Fibroblast of mammary gland (primary cell): ENCODE measurements at regions not wholly inside any gene's neighbourhood (a gene's known extent, or its start where the extent isn't known, plus 50 kb on each side); places are given as distances from the start of the nearest gene placed in this dataset.
A peak's percentile ranks its signal among the peaks of the same experiment; 100 is the strongest.
"Not testable (repeated sequence)": the region's sequence is repeated elsewhere in the genome, so short reads cannot be mapped to it uniquely, and the experiment has no call there.

Source experiments
- DNase-seq: peaks from one replicate; pipeline ENCODE4 v3.0.0-alpha.2; 2010; ENCODE audit warnings: low read depth
- H3K4me3 ChIP-seq: 2 replicates; pipeline ENCODE4 v1.5.1; 2011; ENCODE audit warnings: low read depth, mild to moderate bottlenecking, low read length, moderate library complexity; ENCODE audit not compliant: control insufficient read depth
- CTCF ChIP-seq: conservative IDR thresholded peaks from 2 replicates; pipeline ENCODE4 v1.5.1; 2011; ENCODE audit warnings: low read depth, low read length, inconsistent platforms; ENCODE audit not compliant: control insufficient read depth, insufficient read depth

- DNase-seq, result no peak
- H3K4me3 ChIP-seq, result no peak overlapping the region
- TF ChIP-seq CTCF, result no peak
These were observed 281.0 kb upstream of the PTER start for GRCh38 chr10:16155834-16156233.

DNA sequence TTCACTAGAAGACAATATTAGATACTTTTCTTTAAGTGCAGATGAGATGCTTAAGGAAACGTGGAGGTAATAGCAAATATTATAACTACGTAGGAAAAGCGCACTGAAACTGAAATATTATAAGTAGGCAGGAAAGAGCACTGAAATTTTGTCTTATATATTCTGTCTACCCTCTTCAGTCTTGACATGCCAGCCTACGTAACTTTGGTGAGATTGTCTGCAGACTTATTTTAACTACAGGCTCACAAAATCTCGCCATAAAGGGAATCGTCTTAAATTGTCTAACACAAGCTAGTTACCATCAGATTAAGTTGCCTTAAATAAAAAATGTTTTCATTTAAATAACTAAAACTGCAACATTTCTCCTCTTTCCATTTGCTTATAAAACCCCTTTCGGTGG is 280.1 kb upstream of the PTER start:
- H3K4me3 ChIP-seq, result no peak overlapping the region
- DNase-seq, result no peak
- no peak for TF ChIP-seq CTCF

DNA sequence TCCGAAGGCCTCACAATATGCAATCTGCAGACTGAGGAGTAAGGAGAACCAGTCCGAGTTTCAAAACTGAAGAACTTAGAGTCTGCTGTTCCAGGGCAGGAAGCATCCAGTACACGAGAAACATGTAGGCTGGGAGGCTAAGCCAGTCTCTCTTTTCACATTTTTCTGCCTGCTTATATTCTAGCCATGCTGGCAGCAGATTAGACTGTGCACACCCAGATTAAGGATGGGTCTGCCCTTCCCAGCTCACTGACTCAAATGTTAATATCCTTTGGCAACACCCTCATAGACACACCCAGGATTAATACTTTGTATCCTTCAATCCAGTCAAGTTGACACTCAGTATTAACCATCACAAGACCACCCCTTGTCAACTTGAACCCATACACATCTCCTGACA is 271.7 kb upstream of the PTER start:
- H3K4me3 ChIP-seq, DNase-seq: not testable (repeated sequence)

- H3K4me3 ChIP-seq, result no peak overlapping the region
- TF ChIP-seq CTCF, result no peak
- no peak for DNase-seq
These were observed 254.7 kb upstream of the PTER start for GRCh38 chr10:16182144-16182543.

DNA sequence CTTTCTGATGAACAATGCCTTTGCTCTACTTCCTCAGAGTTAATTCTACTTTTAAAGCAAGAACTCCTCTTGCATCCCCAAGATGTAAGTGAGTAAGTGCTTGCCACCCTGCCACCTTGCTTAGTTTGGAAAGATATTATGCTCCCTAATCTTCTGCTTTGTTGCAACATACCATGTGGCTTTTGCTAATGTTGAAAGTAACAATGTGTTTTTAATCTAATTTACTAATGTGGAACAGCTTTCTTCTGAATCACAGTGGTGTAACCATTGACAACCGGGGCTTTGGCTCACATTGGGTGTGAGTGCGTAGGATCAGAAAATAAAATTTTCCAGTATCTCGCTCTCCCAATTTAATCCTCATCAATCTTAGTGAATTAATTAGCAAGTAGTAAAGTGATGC is 254.1 kb upstream of the PTER start:
- no peak overlapping the region for H3K4me3 ChIP-seq
- TF ChIP-seq CTCF, result no peak
- DNase-seq, result peak; percentile 40

DNA sequence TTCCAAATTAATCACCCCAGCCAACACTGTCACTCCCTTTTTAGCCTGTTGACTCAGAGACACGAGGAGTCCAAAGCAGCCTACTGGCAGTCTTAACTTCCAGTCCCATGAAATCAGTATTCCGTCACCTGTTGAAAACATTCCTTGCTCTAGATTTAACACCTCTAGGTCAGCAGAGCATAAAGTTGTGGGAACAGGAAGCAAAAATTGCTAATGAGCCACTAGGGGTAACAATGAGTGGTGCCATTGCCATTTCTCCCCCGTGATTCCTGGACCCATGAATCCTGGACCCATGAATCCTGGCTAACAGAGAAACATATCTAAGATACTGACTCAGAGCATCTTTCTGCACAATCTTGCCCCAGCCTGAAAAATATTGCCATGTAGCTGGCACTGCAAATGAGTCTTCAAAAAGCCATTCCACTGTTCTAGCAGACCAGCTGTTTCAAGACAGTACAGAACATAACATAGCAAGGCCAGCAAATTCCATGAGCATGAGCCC is 252.7 kb upstream of the PTER start:
- no peak overlapping the region for H3K4me3 ChIP-seq
- peak; percentile 17 for DNase-seq

DNA sequence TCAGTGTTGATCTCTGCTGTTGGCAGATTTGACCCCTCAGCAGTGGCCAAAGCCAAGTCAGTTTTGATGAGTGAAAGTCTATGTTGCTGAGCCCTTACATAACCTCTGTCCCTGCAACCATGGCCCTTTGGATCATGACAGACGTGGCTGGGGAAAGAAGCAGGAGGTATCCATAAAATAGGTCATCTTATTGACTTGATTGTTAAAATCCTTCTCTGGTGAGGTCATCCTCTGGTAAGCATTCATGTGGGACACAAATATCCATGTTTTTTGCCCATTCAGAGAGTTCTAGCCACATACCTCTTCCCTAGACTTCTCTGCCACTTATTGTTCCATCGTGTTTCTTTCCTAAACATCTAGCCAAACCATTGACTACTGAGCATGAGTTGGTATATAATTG is 251.9 kb upstream of the PTER start:
- no peak for DNase-seq
- H3K4me3 ChIP-seq, result no peak overlapping the region
- no peak for TF ChIP-seq CTCF

More for the DNA sequence above, 252.7 kb upstream of the PTER start:
- no peak for TF ChIP-seq CTCF
